22Rv1 (cell line): ENCODE measurements at regions not wholly inside any gene's neighbourhood (a gene's known extent, or its start where the extent isn't known, plus 50 kb on each side); places are given as distances from the start of the nearest gene placed in this dataset.

Experiments used
- CTCF ChIP-seq: fragments of 450-650 bp; IDR thresholded peaks from 2 replicates; pipeline ENCODE4 v1.5.1; 2017; ENCODE audit warnings: mild to moderate bottlenecking
- ZFX ChIP-seq: fragments of 450-650 bp; IDR thresholded peaks from 2 replicates; pipeline ENCODE4 v1.6.1; 2017; ENCODE audit warnings: antibody characterized with exemption, borderline replicate concordance

DNA sequence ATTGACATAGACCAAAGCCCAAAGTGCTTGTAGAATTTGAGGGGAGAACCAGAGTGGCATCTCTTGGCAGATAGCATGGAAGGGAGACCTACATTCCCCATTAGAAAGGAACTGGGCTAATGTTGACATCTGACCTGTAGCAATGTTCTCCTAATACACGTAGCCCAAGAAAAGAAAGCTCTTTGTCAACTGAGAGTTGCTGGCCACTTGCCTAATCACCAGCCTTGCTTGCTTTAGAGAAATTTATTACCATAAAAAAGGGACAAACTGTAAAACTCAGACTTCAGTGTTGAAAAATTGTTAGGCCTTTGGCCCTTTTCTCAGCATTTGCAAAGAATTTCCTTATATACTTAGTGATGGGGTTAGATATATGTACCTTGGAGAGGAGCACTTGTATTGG lies 777.5 kb downstream of the MAFB start:
- no peak for TF ChIP-seq CTCF
- TF ChIP-seq ZFX = no peak
